ENCODE measurements at regions not wholly inside any gene's neighbourhood (a gene's known extent, or its start where the extent isn't known, plus 50 kb on each side); places are given as distances from the start of the nearest gene placed in this dataset.

DNA sequence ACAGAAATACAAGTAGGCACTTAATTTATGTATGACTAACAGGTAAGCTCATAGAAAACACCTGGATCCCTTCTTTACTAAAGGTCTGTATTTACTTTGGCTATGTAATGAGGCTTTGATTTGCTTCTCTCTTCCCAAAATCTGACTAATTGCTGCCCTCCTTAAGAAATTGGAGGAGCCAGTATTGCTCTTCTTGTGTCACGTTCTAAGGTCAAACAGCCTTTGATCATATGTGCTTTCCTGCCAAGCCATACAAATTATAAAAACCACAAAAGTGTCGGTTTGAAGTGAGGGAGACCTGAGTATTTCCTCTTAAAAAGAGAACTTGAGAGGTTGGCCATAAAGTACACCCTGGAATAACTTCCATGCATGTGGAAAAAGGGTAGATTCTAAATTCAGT is 112.1 kb upstream of the MB21D2 start:
- Histone ChIP-seq H3K79me2 (ENCODE audit: insufficient read depth, low read length) (no peaks in the 10 kb centered on the region), H3K4me3 (ENCODE audit: insufficient read depth, low read depth, low read length) (no peak overlapping the region), H3K27me3 (ENCODE audit: insufficient read depth, low read length) (peaks cover 2% of the 10 kb centered on the region), H3K27ac (ENCODE audit: low read depth, low read length) (no peak overlapping the region), H4K20me1 (ENCODE audit: insufficient read depth, low read length) (no peaks in the 10 kb centered on the region), H3K36me3 (ENCODE audit: insufficient read depth, low read length) (no peaks in the 10 kb centered on the region), H3K9me3 (ENCODE audit: insufficient read depth, low read depth, low read length) (no peaks in the 10 kb centered on the region), H3K9ac (ENCODE audit: low read length) (no peak overlapping the region), H3K4me2 (ENCODE audit: low read length) (no peak overlapping the region), H3K4me1 (ENCODE audit: insufficient read depth, low read length) (no peaks in the 10 kb centered on the region), H2AFZ (ENCODE audit: low read depth, low read length) (no peak overlapping the region)
- Mint-ChIP-seq H3K9me3 (ENCODE audit: unreplicated experiment) (no peaks in the 10 kb centered on the region), H3K4me1 (ENCODE audit: low read depth, unreplicated experiment) (no peaks in the 10 kb centered on the region), H3K27ac (ENCODE audit: unreplicated experiment) (no peak overlapping the region), H3K4me3 (ENCODE audit: unreplicated experiment) (no peak overlapping the region), H3K36me3 (ENCODE audit: low read depth, unreplicated experiment) (no peaks in the 10 kb centered on the region), H3K27me3 (ENCODE audit: low read depth, unreplicated experiment) (peaks cover 2% of the 10 kb centered on the region)
- FAIRE-seq (no peak), DNase-seq (ENCODE audit: low read depth) (peak; percentile 5)
- TF ChIP-seq, protein P1, sequence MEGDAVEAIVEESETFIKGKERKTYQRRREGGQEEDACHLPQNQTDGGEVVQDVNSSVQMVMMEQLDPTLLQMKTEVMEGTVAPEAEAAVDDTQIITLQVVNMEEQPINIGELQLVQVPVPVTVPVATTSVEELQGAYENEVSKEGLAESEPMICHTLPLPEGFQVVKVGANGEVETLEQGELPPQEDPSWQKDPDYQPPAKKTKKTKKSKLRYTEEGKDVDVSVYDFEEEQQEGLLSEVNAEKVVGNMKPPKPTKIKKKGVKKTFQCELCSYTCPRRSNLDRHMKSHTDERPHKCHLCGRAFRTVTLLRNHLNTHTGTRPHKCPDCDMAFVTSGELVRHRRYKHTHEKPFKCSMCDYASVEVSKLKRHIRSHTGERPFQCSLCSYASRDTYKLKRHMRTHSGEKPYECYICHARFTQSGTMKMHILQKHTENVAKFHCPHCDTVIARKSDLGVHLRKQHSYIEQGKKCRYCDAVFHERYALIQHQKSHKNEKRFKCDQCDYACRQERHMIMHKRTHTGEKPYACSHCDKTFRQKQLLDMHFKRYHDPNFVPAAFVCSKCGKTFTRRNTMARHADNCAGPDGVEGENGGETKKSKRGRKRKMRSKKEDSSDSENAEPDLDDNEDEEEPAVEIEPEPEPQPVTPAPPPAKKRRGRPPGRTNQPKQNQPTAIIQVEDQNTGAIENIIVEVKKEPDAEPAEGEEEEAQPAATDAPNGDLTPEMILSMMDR (IDR thresholded peaks at IDR 0.05; ENCODE audit: insufficient read depth, low read depth, low read length), result no peak
- no peak for TF ChIP-seq EZH2 (IDR thresholded peaks at IDR 0.05; ENCODE audit: insufficient read depth, low read length)

GRCh38 chr3:193030276-193030675 is 112.6 kb upstream of the MB21D2 start:
- H3K4me1 Mint-ChIP-seq (ENCODE audit: low read depth, unreplicated experiment), result no peaks in the 10 kb centered on the region
- H3K9me3 ChIP-seq (ENCODE audit: insufficient read depth, low read depth, low read length), result no peaks in the 10 kb centered on the region
- no peak overlapping the region for H3K27ac Mint-ChIP-seq (ENCODE audit: unreplicated experiment)
- no peak overlapping the region for H2AFZ ChIP-seq (ENCODE audit: low read depth, low read length)
- FAIRE-seq (no peak), DNase-seq (ENCODE audit: low read depth) (peak; percentile 26)
- TF ChIP-seq, protein P1 (IDR thresholded peaks at IDR 0.05; ENCODE audit: insufficient read depth, low read depth, low read length), result no peak
- TF ChIP-seq EZH2 (IDR thresholded peaks at IDR 0.05; ENCODE audit: insufficient read depth, low read length), result no peak
- H3K36me3 Mint-ChIP-seq (ENCODE audit: low read depth, unreplicated experiment), result no peaks in the 10 kb centered on the region
- no peaks in the 10 kb centered on the region for H3K9me3 Mint-ChIP-seq (ENCODE audit: unreplicated experiment)
- peaks cover 2% of the 10 kb centered on the region for H3K27me3 Mint-ChIP-seq (ENCODE audit: low read depth, unreplicated experiment)
- no peaks in the 10 kb centered on the region for H4K20me1 ChIP-seq (ENCODE audit: insufficient read depth, low read length)
- no peak overlapping the region for H3K9ac ChIP-seq (ENCODE audit: low read length)
- no peaks in the 10 kb centered on the region for H3K4me1 ChIP-seq (ENCODE audit: insufficient read depth, low read length)
- no peaks in the 10 kb centered on the region for H3K79me2 ChIP-seq (ENCODE audit: insufficient read depth, low read length)
- no peak overlapping the region for H3K27ac ChIP-seq (ENCODE audit: low read depth, low read length)
- H3K4me3 Mint-ChIP-seq (ENCODE audit: unreplicated experiment), result no peak overlapping the region
- H3K36me3 ChIP-seq (ENCODE audit: insufficient read depth, low read length), result no peaks in the 10 kb centered on the region
- H3K27me3 ChIP-seq (ENCODE audit: insufficient read depth, low read length), result peaks cover 2% of the 10 kb centered on the region
- H3K4me3 ChIP-seq (ENCODE audit: insufficient read depth, low read depth, low read length), result no peak overlapping the region
- no peak overlapping the region for H3K4me2 ChIP-seq (ENCODE audit: low read length)

- H3K27ac Mint-ChIP-seq (ENCODE audit: unreplicated experiment), result no peak overlapping the region
- H3K36me3 Mint-ChIP-seq (ENCODE audit: low read depth, unreplicated experiment), result no peaks in the 10 kb centered on the region
- Histone ChIP-seq H3K4me3 (ENCODE audit: insufficient read depth, low read depth, low read length) (no peak overlapping the region), H3K9ac (ENCODE audit: low read length) (no peak overlapping the region), H3K9me3 (ENCODE audit: insufficient read depth, low read depth, low read length) (no peaks in the 10 kb centered on the region), H2AFZ (ENCODE audit: low read depth, low read length) (no peak overlapping the region), H3K4me1 (ENCODE audit: insufficient read depth, low read length) (no peaks in the 10 kb centered on the region), H3K79me2 (ENCODE audit: insufficient read depth, low read length) (no peaks in the 10 kb centered on the region), H3K36me3 (ENCODE audit: insufficient read depth, low read length) (no peaks in the 10 kb centered on the region), H4K20me1 (ENCODE audit: insufficient read depth, low read length) (no peaks in the 10 kb centered on the region), H3K27me3 (ENCODE audit: insufficient read depth, low read length) (peaks cover 2% of the 10 kb centered on the region), H3K27ac (ENCODE audit: low read depth, low read length) (no peak overlapping the region), H3K4me2 (ENCODE audit: low read length) (no peak overlapping the region)
- FAIRE-seq, result no peak
- H3K4me3 Mint-ChIP-seq (ENCODE audit: unreplicated experiment), result no peak overlapping the region
- DNase-seq (ENCODE audit: low read depth), result no peak
- H3K27me3 Mint-ChIP-seq (ENCODE audit: low read depth, unreplicated experiment), result peaks cover 2% of the 10 kb centered on the region
- H3K4me1 Mint-ChIP-seq (ENCODE audit: low read depth, unreplicated experiment), result no peaks in the 10 kb centered on the region
- no peaks in the 10 kb centered on the region for H3K9me3 Mint-ChIP-seq (ENCODE audit: unreplicated experiment)
- TF ChIP-seq EZH2 (IDR thresholded peaks at IDR 0.05; ENCODE audit: insufficient read depth, low read length), result no peak
- TF ChIP-seq, protein P1 (IDR thresholded peaks at IDR 0.05; ENCODE audit: insufficient read depth, low read depth, low read length), result no peak
Measured at GRCh38 chr3:193031911-193032310, 114.3 kb upstream of the MB21D2 start.

Data from astrocyte (in vitro differentiated cells and primary cell).